NB4 (cell line): ENCODE measurements at regions not wholly inside any gene's neighbourhood (a gene's known extent, or its start where the extent isn't known, plus 50 kb on each side); places are given as distances from the start of the nearest gene placed in this dataset.

Source experiments
- MAX ChIP-seq: IDR thresholded peaks from 2 replicates; pipeline ENCODE4 v1.6.1; 2011; ENCODE audit warnings: low read depth, low read length
- POLR2A ChIP-seq: IDR thresholded peaks from 2 replicates; pipeline ENCODE4 v1.6.1; 2011; ENCODE audit warnings: mild to moderate bottlenecking; ENCODE audit not compliant: insufficient read length; ENCODE audit errors: extremely low read depth
- TF ChIP-seq, protein P1 (sequence below): IDR thresholded peaks from one replicate; pipeline ENCODE4 v1.5.1; 2012; ENCODE audit warnings: low read depth, low read length

DNA sequence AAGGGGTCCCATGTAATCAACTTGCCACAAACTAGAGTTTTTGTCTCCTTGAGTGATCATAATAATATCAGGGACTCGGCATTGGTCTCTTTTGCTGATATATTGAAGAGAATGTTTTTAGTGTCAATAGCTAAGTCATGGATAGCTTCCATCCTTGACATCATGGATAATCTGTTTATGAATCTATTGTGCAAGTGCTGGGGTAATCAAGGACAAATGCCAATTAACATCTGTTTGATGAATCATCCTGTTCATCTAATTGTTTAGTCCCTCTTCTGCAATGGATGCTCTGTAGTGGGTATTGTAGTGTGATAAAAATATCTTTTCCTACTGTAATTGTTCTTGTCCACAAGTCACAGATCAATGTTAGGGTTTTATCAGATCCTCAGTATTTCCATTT, 607.5 kb upstream of the SEMA6A start:
- TF ChIP-seq, protein P1, sequence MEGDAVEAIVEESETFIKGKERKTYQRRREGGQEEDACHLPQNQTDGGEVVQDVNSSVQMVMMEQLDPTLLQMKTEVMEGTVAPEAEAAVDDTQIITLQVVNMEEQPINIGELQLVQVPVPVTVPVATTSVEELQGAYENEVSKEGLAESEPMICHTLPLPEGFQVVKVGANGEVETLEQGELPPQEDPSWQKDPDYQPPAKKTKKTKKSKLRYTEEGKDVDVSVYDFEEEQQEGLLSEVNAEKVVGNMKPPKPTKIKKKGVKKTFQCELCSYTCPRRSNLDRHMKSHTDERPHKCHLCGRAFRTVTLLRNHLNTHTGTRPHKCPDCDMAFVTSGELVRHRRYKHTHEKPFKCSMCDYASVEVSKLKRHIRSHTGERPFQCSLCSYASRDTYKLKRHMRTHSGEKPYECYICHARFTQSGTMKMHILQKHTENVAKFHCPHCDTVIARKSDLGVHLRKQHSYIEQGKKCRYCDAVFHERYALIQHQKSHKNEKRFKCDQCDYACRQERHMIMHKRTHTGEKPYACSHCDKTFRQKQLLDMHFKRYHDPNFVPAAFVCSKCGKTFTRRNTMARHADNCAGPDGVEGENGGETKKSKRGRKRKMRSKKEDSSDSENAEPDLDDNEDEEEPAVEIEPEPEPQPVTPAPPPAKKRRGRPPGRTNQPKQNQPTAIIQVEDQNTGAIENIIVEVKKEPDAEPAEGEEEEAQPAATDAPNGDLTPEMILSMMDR, result no peak
- no peak for TF ChIP-seq POLR2A
- TF ChIP-seq MAX, result no peak
